ENCODE measurements at regions not wholly inside any gene's neighbourhood (a gene's known extent, or its start where the extent isn't known, plus 50 kb on each side); places are given as distances from the start of the nearest gene placed in this dataset.

DNA sequence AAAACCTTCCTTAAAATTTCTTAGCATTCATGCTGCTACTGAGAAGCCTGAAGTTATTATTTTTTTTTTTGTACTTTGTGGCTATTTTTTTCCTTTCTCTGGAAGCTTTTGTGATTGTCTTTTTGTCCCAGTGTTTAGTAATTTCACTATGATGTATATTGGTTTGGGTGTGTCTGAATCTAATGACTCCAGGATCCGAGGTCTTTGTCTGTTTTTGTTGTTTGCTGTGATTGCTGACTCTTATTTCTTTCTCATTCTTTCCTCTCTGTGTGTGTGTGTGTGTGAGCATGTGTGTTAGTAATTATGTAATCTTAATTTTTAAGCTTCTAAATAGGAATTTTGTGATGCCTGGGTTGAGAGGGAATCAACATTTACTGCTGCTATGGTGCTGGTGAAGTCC is 152.0 kb downstream of the RAP2B start:
- ATAC-seq (no peak), DNase-seq (no peak)

DNA sequence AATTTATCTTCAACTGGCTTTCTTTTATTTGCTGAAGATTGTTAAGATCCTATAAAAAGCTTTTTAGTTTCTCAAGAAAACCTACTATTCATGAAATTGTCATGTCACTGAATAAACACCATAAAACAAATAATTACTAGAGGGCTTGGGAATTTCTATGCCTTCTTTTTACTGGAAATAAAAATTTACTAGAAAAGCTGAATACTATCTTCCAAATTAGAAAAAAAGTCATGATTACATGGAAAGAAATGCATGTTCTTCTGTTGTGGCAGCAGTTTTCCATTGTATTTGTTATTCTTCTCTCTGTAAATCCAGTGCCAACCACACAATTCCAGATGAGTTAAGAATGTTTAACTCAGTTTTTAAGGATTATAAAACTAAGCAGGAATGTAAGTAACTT is 153.8 kb downstream of the RAP2B start:
- ATAC-seq (no peak), DNase-seq (no peak)

- peak; percentile 81 for ATAC-seq
These were observed 157.9 kb downstream of the RAP2B start for GRCh38 chr3:153319705-153320554.

GRCh38 chr3:153320585-153321128 is 158.6 kb downstream of the RAP2B start:
- ATAC-seq (no peak), DNase-seq (no peak)

More at GRCh38 chr3:153319705-153320554, 157.9 kb downstream of the RAP2B start:
- no peak for DNase-seq

GRCh38 chr3:153328690-153329089 is 166.7 kb downstream of the RAP2B start:
- ATAC-seq (no peak), DNase-seq (no peak)

DNA sequence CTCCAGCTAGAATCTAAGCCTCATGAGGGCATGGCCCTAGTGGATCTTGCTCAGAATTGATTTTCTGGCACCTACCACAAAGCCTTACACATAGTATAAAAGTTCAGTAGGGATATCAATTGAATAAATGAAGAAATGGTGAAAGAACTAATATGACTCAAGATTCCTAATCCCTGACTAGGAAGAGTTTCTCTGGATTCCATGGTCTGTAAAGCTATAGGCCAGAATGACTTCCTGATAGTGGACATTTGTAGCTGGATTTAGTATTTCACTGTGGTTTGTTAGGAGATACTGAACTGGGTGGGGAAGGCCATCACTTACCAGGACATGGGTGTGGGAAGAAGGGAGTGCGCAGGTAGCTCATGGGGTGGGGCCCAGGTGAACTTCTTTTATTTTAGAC is 168.9 kb downstream of the RAP2B start:
- no peak for DNase-seq
- no peak for ATAC-seq

GRCh38 chr3:153331676-153332075 is 169.7 kb downstream of the RAP2B start:
- no peak for ATAC-seq

DNA sequence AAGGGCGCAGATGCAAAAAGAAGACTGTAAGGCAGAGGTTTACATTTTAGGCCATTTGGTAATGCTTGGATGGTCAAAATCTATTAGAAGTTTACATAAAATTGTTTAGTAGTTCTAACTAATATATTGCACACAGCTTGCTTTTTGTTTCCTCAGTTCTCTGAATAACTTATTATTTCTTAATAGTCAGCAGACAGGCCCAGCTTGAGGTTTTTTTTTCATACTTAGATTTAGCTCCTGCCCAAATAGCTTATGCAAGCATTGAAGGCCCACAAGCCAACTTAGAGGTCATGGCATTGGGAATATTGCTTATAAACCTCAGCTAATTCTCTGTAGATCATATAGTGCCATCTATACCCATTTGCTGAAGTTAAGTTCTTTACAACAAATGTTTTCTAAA is 172.5 kb downstream of the RAP2B start:
- DNase-seq (no peak), ATAC-seq (no peak)

More at GRCh38 chr3:153331676-153332075, 169.7 kb downstream of the RAP2B start:
- no peak for DNase-seq

GRCh38 chr3:153337369-153337768 is 175.3 kb downstream of the RAP2B start:
- ATAC-seq: no peak
- no peak for DNase-seq

- no peak for DNase-seq
- no peak for ATAC-seq
These were observed 176.5 kb downstream of the RAP2B start for GRCh38 chr3:153338487-153338886.

DNA sequence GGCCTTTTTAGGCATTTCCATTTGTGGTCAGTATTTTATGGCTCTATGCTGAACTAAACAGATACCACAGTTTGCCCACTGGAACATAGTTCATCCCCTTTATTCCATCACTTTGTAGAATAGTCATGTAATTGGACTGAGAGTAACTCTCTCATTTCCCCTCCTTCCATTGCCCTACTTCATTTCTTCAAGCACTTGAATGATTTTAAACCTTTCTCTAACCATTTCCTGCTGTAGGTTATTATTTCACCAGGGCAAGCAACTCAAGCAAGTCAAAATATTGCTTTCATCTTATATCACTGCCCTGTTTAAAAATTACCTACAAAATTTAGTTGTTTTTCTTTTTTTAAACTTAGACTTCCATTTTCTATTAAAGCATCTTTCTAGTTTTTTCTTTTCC is 177.0 kb downstream of the RAP2B start:
- ATAC-seq (no peak), DNase-seq (no peak)

GRCh38 chr3:153343988-153344782 is 182.2 kb downstream of the RAP2B start:
- ATAC-seq (no peak), DNase-seq (no peak)

DNA sequence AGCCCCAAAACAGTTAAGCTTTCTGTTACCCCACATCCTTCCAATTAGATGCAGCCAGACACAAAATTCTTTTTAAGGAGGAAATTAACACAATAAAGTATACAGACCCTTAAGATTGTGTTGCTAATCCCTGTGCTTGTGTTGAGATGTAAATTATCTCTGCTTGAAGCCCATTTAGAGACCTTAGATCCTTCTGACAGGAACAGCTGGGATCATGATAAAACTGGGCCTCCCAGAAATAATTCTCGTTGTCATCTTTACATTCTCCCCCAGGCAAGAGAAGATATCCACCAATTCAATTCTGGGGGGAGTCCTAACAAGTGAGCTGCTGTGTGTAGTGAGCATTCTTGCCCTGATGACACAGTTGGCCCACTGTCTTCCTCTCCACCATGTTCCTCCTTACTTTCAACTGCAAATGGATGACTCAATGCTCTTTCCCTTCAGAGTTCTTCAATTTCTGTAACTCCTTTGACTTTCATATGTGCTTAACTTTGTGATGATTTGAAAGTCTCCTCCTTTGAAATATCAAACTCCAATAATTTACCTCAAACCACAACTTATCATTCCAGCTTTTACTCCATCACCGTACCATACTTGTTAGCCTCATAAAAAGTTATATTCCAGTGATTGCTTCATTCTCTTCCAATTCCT is 186.6 kb downstream of the RAP2B start:
- ATAC-seq: no peak

DNA sequence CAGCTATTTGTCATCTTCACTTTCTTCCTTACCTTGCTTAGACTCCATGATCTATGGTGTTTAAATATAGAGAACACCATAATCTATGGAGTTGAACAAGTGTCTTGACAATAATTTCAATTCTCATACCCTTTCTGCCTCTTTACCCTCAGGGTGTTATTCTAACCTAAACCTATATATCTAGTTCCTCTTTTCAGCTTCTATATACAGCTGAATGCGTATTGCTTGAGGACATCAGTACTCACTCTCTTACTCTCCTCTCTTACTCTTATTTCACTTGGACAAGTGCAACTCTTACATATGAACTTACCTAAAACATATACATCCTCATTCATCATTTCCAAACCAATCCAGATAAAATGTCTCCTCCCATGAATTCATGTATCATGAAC is 187.1 kb downstream of the RAP2B start:
- DNase-seq (no peak), ATAC-seq (no peak)

More for the DNA sequence above, 186.6 kb downstream of the RAP2B start:
- no peak for DNase-seq

DNA sequence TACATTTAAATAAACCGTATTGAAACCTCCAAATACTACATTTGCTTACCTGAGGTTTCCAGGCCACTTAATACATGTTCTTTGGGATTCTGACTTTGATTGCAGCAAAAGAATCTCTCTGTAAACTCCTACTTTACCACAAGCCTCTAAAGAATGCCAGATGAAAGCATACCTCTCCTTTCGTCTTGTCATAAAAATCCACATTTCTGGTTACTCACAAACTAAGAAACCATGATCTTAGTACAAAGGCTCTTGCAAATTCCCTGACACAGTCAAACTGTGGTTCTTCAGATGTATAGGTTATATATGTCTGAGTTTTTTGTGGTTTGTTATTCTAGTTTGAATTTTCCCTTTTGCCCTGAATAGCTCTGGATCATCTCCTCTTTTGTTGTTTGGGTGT is 188.4 kb downstream of the RAP2B start:
- DNase-seq (no peak), ATAC-seq (peak; percentile 46)

DNA sequence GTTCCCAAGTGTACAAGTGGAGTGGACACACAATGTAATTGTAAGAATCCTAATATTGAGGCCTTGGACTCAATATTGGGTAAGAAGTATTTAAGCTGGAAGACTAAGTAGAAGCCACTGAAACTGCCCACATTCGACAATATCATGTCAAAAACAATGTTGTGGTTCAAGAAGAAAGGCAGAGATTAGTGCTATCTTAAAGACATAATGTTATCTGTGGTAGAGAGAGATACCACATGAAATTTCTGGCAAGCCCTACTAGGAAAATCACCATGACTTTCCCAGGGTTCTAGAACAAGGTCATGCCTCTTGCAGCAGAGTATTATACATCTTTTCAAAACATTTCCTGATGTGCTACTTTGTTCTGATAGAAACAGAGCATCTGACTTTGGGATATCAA is 192.6 kb downstream of the RAP2B start:
- no peak for DNase-seq
- no peak for ATAC-seq

DNA sequence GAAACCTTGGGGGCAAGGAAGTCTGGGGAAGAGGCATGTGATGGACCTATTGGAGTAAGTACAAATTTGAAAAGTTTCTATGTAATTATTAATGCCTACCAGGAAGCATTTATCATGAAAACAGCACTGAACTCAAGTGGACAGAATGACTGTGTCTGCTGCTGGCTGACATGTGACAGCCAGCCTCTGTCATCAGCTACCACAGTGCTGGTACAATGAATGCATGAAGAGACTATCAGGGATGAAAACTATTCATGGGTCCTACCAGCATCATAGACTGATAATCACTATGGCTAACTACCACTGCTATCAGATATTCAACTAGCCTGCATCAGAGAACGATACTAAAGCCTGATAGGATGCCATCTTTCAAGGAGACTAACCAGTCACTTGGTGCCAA is 193.5 kb downstream of the RAP2B start:
- DNase-seq (no peak), ATAC-seq (no peak)

DNA sequence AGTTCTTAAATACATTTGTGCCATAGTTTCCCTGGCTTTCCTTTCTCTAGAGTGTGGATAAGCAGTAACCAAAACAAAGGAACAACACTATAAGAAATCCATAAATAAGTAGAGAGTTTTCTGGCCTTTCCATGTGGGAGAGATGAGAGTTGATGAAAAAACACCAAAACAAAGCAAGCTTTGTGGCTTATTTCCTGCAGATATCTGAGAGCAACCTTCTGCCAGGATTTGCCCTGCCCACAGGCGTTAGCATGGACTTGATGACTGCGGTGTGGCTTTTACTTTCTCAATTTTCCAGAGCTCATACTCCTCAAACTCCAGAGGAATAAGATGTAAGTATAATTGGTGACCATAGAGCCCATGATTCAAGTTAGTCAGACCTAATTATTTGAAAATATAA is 194.9 kb downstream of the RAP2B start:
- ATAC-seq: no peak
- no peak for DNase-seq

GRCh38 chr3:153357436-153357835 is 195.4 kb downstream of the RAP2B start:
- ATAC-seq: no peak

DNA sequence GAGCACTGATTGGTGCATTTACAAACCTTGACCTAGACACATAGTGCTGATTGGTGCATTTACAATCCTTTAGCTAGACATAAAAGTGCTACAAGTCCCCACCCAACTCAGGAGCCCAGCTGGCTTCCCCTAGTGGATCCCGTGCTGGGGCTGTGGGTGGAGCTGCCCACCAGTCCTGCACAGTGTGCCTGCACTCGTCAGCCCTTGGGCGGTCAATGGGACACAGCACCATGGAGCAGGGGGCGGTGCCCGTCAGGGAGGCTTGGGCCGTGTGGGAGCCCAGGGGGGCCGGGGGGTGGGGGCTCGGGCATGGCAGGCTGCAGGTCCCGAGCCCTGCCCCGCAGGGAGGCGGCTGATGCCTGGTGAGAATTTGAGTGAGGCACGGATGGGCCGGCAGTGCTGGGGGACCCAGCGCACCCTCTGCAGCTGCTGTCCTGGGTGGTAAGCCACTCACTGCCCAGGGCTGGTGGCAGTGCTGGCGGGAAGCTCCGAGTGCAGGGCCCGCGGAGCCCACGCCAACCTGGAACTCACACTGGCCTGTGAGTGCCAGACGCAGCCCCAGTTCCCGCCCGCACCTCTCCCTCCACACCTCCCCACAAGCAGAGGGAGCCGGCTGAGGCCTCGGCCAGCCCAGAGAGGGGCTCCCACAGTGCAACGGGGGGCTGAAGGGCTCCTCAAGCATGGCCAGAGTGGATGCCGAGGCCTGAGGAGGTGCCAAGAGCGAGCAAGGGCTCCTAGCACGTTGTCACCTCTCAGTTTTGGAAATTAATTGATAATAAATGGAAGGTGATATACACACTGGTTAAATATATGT is 207.7 kb downstream of the RAP2B start:
- no peak for ATAC-seq

More at GRCh38 chr3:153357436-153357835, 195.4 kb downstream of the RAP2B start:
- DNase-seq: no peak

GRCh38 chr3:153370680-153371079 is 208.7 kb downstream of the RAP2B start:
- ATAC-seq: no peak
- no peak for DNase-seq

More for the DNA sequence above, 207.7 kb downstream of the RAP2B start:
- no peak for DNase-seq

GRCh38 chr3:153372326-153372725 is 210.3 kb downstream of the RAP2B start:
- ATAC-seq (no peak), DNase-seq (no peak)

Data from stimulated activated naive CD8-positive, alpha-beta T cell treated with anti-CD3 and anti-CD28 coated beads, Interleukin-15, Interleukin-2, amounts not matched to agents 100 U/mL and 50 U/mL, for 24 hours (primary cell).